H9 (cell line): ENCODE measurements at regions not wholly inside any gene's neighbourhood (a gene's known extent, or its start where the extent isn't known, plus 50 kb on each side); places are given as distances from the start of the nearest gene placed in this dataset.

Source experiments
- DNase-seq: peaks from one replicate; pipeline ENCODE4 v3.0.0-alpha.2; 2017
- H2AFZ ChIP-seq: one replicate; pipeline ENCODE4 v1.6.1; 2013; ENCODE audit warnings: mild to moderate bottlenecking, low read length, control low read depth, moderate library complexity
- H2AK5ac ChIP-seq: 2 replicates; pipeline ENCODE4 v1.6.1; 2013; ENCODE audit warnings: low read length, control low read depth, mixed read lengths; ENCODE audit not compliant: insufficient read length
- H2BK120ac ChIP-seq: one replicate; pipeline ENCODE4 v1.6.1; 2013; ENCODE audit warnings: low read depth, mild to moderate bottlenecking, low read length, control low read depth, inconsistent platforms; ENCODE audit not compliant: poor library complexity, severe bottlenecking
- H2BK12ac ChIP-seq: 2 replicates; pipeline ENCODE4 v1.6.1; 2013; ENCODE audit warnings: low read length, control low read depth, mixed read lengths, low read depth; ENCODE audit not compliant: insufficient read length
- H2BK15ac ChIP-seq: 2 replicates; pipeline ENCODE4 v1.6.1; 2013; ENCODE audit warnings: low read depth, low read length, control low read depth
- H2BK20ac ChIP-seq: one replicate; pipeline ENCODE4 v1.6.1; 2013; ENCODE audit warnings: low read depth, mild to moderate bottlenecking, low read length, control low read depth, inconsistent platforms; ENCODE audit not compliant: poor library complexity, severe bottlenecking
- H2BK5ac ChIP-seq: 2 replicates; pipeline ENCODE4 v1.6.1; 2013; ENCODE audit warnings: low read length, control low read depth, mixed read lengths; ENCODE audit not compliant: insufficient read length
- H3K14ac ChIP-seq: 2 replicates; pipeline ENCODE4 v1.6.1; 2013; ENCODE audit warnings: low read length, control low read depth; ENCODE audit not compliant: insufficient read depth
- H3K18ac ChIP-seq: 2 replicates; pipeline ENCODE4 v1.6.1; 2013; ENCODE audit warnings: low read depth, mild to moderate bottlenecking, mixed read lengths, low read length, control low read depth; ENCODE audit not compliant: insufficient read length
- H3K23ac ChIP-seq: 2 replicates; pipeline ENCODE4 v1.6.1; 2013; ENCODE audit warnings: low read length, control low read depth, mixed read lengths, low read depth; ENCODE audit not compliant: insufficient read length
- H3K23me2 ChIP-seq: 2 replicates; pipeline ENCODE4 v1.6.1; 2013; ENCODE audit warnings: low read depth, mild to moderate bottlenecking, mixed read lengths, low read length, control low read depth; ENCODE audit not compliant: insufficient read length, poor library complexity, severe bottlenecking
- H3K27ac ChIP-seq: 2 replicates; pipeline ENCODE4 v1.5.1; 2013; ENCODE audit warnings: low read length, control low read depth, mixed read lengths, low read depth; ENCODE audit not compliant: insufficient read length
- H3K27me3 ChIP-seq: 2 replicates; pipeline ENCODE4 v1.6.1; 2013; ENCODE audit warnings: low read length, control low read depth, inconsistent platforms; ENCODE audit not compliant: insufficient read depth
- H3K4ac ChIP-seq: 2 replicates; pipeline ENCODE4 v1.6.1; 2013; ENCODE audit warnings: low read depth, mild to moderate bottlenecking, control low read depth, inconsistent platforms, low read length, moderate library complexity
- H3K4me1 ChIP-seq: 2 replicates; pipeline ENCODE4 v1.6.1; 2013; ENCODE audit warnings: low read length, control low read depth, inconsistent platforms; ENCODE audit not compliant: insufficient read depth
- H3K4me2 ChIP-seq: 2 replicates; pipeline ENCODE4 v1.6.1; 2013; ENCODE audit warnings: low read length, control low read depth, mixed read lengths; ENCODE audit not compliant: insufficient read length, insufficient read depth
- H3K56ac ChIP-seq: 2 replicates; pipeline ENCODE4 v1.6.1; 2013; ENCODE audit warnings: low read depth, mild to moderate bottlenecking, mixed read lengths, low read length, control low read depth; ENCODE audit not compliant: insufficient read length
- H3K79me1 ChIP-seq: 2 replicates; pipeline ENCODE4 v1.6.1; 2013; ENCODE audit warnings: low read depth, mild to moderate bottlenecking, moderate library complexity, low read length, control low read depth, inconsistent platforms; ENCODE audit not compliant: insufficient read depth, poor library complexity, severe bottlenecking
- H3K79me2 ChIP-seq: 2 replicates; pipeline ENCODE4 v1.6.1; 2013; ENCODE audit warnings: low read length, control low read depth, inconsistent platforms; ENCODE audit not compliant: insufficient read depth
- H3K9ac ChIP-seq: 2 replicates; pipeline ENCODE4 v1.6.1; 2013; ENCODE audit warnings: low read length, control low read depth, mixed read lengths; ENCODE audit not compliant: insufficient read length; ENCODE audit errors: extremely low read depth
- H3K9me3 ChIP-seq: one replicate; pipeline ENCODE4 v1.6.1; 2013; ENCODE audit warnings: low read depth, low read length, inconsistent platforms; ENCODE audit not compliant: control insufficient read depth
- H3T11ph ChIP-seq: one replicate; pipeline ENCODE4 v1.6.1; 2013; ENCODE audit warnings: mild to moderate bottlenecking, low read length, control low read depth, inconsistent platforms
- H4K20me1 ChIP-seq: one replicate; pipeline ENCODE4 v1.6.1; 2013; ENCODE audit not compliant: control insufficient read depth, insufficient read length, insufficient read depth
- H4K5ac ChIP-seq: 2 replicates; pipeline ENCODE4 v1.6.1; 2013; ENCODE audit warnings: low read depth, mild to moderate bottlenecking, mixed read lengths, low read length, control low read depth; ENCODE audit not compliant: insufficient read length
- H4K8ac ChIP-seq: replicated peaks from 2 replicates; pipeline ENCODE4 v1.6.1; 2013; ENCODE audit warnings: low read length, control low read depth, mixed read lengths, low read depth; ENCODE audit not compliant: insufficient read length
- H4K91ac ChIP-seq: 2 replicates; pipeline ENCODE4 v1.6.1; 2013; ENCODE audit warnings: low read depth, mild to moderate bottlenecking, moderate library complexity, mixed read lengths, low read length, control low read depth; ENCODE audit not compliant: insufficient read length
- H3K27ac Mint-ChIP-seq, 3 experiments: 2 replicates in 2 of 3; 3 replicates in 1 of 3; pipeline ENCODE4 v1.8.0; 2020 to 2021; ENCODE audit warnings: mixed read lengths in 3 of 3, mild to moderate bottlenecking in 1 of 3, moderate library complexity in 1 of 3
- H3K27me3 Mint-ChIP-seq: 2 replicates; pipeline ENCODE4 v1.8.0; 2021; ENCODE audit warnings: low read depth, mild to moderate bottlenecking, moderate library complexity, mixed read lengths
- H3K36me3 Mint-ChIP-seq, 3 experiments: 2 replicates in 2 of 3; 3 replicates in 1 of 3; pipeline ENCODE4 v1.8.0; 2020 to 2021; ENCODE audit warnings: low read depth in 3 of 3, mixed read lengths in 3 of 3; ENCODE audit not compliant: insufficient read depth in 1 of 3
- H3K4me1 Mint-ChIP-seq, 2 experiments: 2 replicates each; pipeline ENCODE4 v1.8.0; 2020; ENCODE audit warnings: mixed read lengths in 2 of 2
- H3K4me3 Mint-ChIP-seq, 2 experiments: 2 replicates in 1 of 2; 3 replicates in 1 of 2; pipeline ENCODE4 v1.8.0; 2020 to 2021; ENCODE audit warnings: mild to moderate bottlenecking in 2 of 2, mixed read lengths in 2 of 2, moderate library complexity in 1 of 2
- H3K9me3 Mint-ChIP-seq, 2 experiments: 2 replicates in 1 of 2; 3 replicates in 1 of 2; pipeline ENCODE4 v1.8.0; 2020; ENCODE audit warnings: mild to moderate bottlenecking in 2 of 2, mixed read lengths in 2 of 2, moderate library complexity in 1 of 2
- WGBS: extraction: QIAGEN DNeasy Blood & Tissue Kit; methylation state at CpG from one replicate; pipeline ENCODE4 v1.1.7; 2013; ENCODE audit warnings: missing lambda C conversion rate, low lambda C conversion rate, mixed read lengths; ENCODE audit not compliant: insufficient read length; ENCODE audit errors: extremely low coverage; 5-methylcytosine and 5-hydroxymethylcytosine counted together
- TF ChIP-seq, protein P1 (sequence below): fragments of 200-600 bp; sonication (generic); conservative IDR thresholded peaks from 3 replicates; pipeline ENCODE4 v1.8.0; 2021; ENCODE audit warnings: antibody characterized with exemption, mild to moderate bottlenecking

DNA sequence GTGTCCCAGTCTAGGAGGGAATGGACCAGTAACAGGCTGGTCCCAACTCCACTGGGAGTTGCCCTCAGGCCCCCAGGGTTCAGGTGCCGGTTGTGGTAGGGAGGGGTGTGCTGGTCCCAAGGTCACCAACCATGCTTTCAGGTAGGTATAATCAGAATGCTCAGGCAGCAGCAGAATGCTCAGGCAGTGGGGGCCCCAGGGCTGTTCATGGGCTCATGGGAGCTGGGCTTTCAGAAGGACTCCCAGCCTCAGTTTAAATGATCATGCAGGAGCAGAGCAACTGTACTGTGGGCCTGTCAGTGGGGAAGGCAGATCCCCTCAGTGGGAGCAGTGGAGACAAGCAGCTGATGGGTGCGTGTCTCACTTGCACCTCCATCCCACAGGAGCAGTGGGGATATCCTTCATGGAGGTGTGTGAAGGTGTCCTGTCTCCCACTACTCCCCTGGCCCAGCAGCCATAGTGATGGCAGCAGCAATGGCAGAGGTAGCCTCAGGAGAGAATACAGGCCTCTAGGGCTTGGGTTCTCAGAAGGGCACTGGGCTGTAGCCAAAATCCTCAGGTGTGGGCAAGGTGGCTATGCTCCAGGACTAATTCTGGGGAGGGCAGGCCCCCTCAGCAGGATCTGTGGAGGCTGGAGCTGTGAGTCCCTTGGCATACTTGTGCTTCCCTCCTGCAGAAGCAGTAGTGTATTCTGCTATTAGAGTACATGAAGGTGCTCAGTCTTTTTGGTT lies 917.3 kb upstream of the B3GALT2 start:
- no peaks in the 10 kb centered on the region for H3K36me3 Mint-ChIP-seq
- no CpG with 5 or more reads among the region's 2 CpGs for WGBS
- H3K79me2 ChIP-seq, result no peaks in the 10 kb centered on the region

More for the DNA sequence above, 917.3 kb upstream of the B3GALT2 start:
- Histone ChIP-seq H3K56ac (no peak overlapping the region), H3K18ac (no peak overlapping the region), H3K79me1 (no peaks in the 10 kb centered on the region), H3K4me1 (no peaks in the 10 kb centered on the region), H4K5ac (no peak overlapping the region), H3K23ac (no peak overlapping the region), H2BK120ac (no peak overlapping the region), H3K9me3 (no peaks in the 10 kb centered on the region), H2AK5ac (no peak overlapping the region), H3K4me2 (no peak overlapping the region), H4K20me1 (no peaks in the 10 kb centered on the region), H3K4ac (no peak overlapping the region), H3K27me3 (no peaks in the 10 kb centered on the region), H2BK15ac (no peak overlapping the region), H3T11ph (no peak overlapping the region), H2BK5ac (no peak overlapping the region), H3K9ac (no peak overlapping the region), H2BK12ac (no peak overlapping the region), H2AFZ (no peak overlapping the region), H4K8ac (no peak overlapping the region), H3K14ac (no peak overlapping the region), H3K23me2 (no peaks in the 10 kb centered on the region), H4K91ac (no peak overlapping the region), H2BK20ac (no peak overlapping the region), H3K27ac (no peak overlapping the region)
- no peaks in the 10 kb centered on the region for H3K4me1 Mint-ChIP-seq
- H3K4me3 Mint-ChIP-seq, result no peak overlapping the region
- H3K27ac Mint-ChIP-seq, result no peak overlapping the region
- no peak for DNase-seq
- H3K27me3 Mint-ChIP-seq, result no peaks in the 10 kb centered on the region; the same call in 1 of the 2 replicates
- no peaks in the 10 kb centered on the region; a peak in 1 of 5 replicates for H3K9me3 Mint-ChIP-seq
- TF ChIP-seq, protein P1, sequence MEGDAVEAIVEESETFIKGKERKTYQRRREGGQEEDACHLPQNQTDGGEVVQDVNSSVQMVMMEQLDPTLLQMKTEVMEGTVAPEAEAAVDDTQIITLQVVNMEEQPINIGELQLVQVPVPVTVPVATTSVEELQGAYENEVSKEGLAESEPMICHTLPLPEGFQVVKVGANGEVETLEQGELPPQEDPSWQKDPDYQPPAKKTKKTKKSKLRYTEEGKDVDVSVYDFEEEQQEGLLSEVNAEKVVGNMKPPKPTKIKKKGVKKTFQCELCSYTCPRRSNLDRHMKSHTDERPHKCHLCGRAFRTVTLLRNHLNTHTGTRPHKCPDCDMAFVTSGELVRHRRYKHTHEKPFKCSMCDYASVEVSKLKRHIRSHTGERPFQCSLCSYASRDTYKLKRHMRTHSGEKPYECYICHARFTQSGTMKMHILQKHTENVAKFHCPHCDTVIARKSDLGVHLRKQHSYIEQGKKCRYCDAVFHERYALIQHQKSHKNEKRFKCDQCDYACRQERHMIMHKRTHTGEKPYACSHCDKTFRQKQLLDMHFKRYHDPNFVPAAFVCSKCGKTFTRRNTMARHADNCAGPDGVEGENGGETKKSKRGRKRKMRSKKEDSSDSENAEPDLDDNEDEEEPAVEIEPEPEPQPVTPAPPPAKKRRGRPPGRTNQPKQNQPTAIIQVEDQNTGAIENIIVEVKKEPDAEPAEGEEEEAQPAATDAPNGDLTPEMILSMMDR, result no peak
